Right atrium auricular region (tissue), 2 donors: ENCODE measurements at regions not wholly inside any gene's neighbourhood (a gene's known extent, or its start where the extent isn't known, plus 50 kb on each side); places are given as distances from the start of the nearest gene placed in this dataset.

Experiments used
- DNase-seq: peaks from one replicate; pipeline ENCODE4 v3.0.0-alpha.2; 2019; ENCODE audit warnings: low spot score
- H3K27ac ChIP-seq, 2 donors: fragments of 200-600 bp; sonication (generic); 1 replicate in 1 of 2; 2 replicates in 1 of 2; pipeline ENCODE4 v1.5.1; 2016 to 2019
- H3K27me3 ChIP-seq, 2 donors: fragments of 200-600 bp; sonication (generic); one replicate each; pipeline versions ENCODE4 v1.5.1 to v1.6.0; 2017 to 2019
- H3K36me3 ChIP-seq: fragments of 200-600 bp; sonication (generic); one replicate; pipeline ENCODE4 v1.5.1; 2016
- H3K4me1 ChIP-seq, 2 donors: fragments of 200-600 bp; sonication (generic); one replicate each; pipeline versions ENCODE4 v1.5.1 to v1.6.0; 2017 to 2019
- H3K4me3 ChIP-seq, 2 donors: fragments of 200-600 bp; sonication (generic); 1 replicate in 1 of 2; 2 replicates in 1 of 2; pipeline ENCODE4 v1.5.1; 2017 to 2019; ENCODE audit warnings: mild to moderate bottlenecking in 1 of 2, moderate library complexity in 1 of 2
- H3K9me3 ChIP-seq, 2 donors: fragments of 200-600 bp; sonication (generic); one replicate each; pipeline ENCODE4 v1.5.1; 2019
- CTCF ChIP-seq, 2 donors: fragments of 200-600 bp; sonication (generic); IDR thresholded peaks; one replicate each; pipeline ENCODE4 v1.5.1; 2019; ENCODE audit warnings: antibody characterized with exemption in 2 of 2

DNA sequence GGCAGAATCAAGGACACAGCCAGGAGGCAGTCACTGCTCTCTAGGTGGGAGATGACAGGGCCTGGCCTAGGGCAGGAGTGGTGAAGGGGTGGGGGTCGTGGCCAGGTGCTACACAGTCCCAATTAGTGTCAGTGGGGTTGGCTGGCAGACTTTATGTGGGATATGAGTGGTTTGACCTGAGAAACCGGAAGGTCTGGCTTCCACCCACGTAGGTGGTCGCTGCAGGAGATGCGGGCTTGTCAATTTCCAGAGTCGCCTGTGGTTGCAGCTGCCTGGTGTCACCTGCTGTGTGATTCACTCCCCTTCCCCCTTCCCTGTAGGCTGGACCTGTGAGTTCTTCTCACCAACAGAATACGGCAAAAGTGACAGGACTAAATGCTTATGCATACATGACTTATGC, 124.3 kb downstream of the KLF6 start:
- Histone ChIP-seq H3K9me3 (no peaks in the 10 kb centered on the region), H3K27me3 (no peaks in the 10 kb centered on the region), H3K27ac (no peak overlapping the region), H3K4me3 (no peak overlapping the region), H3K36me3 (no peaks in the 10 kb centered on the region), H3K4me1 (no peaks in the 10 kb centered on the region)
- DNase-seq: no peak
- no peak for TF ChIP-seq CTCF (IDR thresholded peaks at IDR 0.05)

- Histone ChIP-seq H3K36me3 (no peaks in the 10 kb centered on the region), H3K4me3 (no peak overlapping the region), H3K9me3 (no peaks in the 10 kb centered on the region), H3K4me1 (no peaks in the 10 kb centered on the region), H3K27ac (no peak overlapping the region), H3K27me3 (no peaks in the 10 kb centered on the region)
- no peak for DNase-seq
- no peak for TF ChIP-seq CTCF (IDR thresholded peaks at IDR 0.05)
Observed at GRCh38 chr10:3659203-3659917, 125.6 kb downstream of the KLF6 start.

- no peaks in the 10 kb centered on the region for H3K4me1 ChIP-seq
- H3K9me3 ChIP-seq: no peaks in the 10 kb centered on the region
- H3K36me3 ChIP-seq: no peaks in the 10 kb centered on the region
- no peak overlapping the region for H3K27ac ChIP-seq
- DNase-seq: no peak
- no peaks in the 10 kb centered on the region for H3K27me3 ChIP-seq
- no peak for TF ChIP-seq CTCF (IDR thresholded peaks at IDR 0.05)
- no peak overlapping the region for H3K4me3 ChIP-seq
Observed at GRCh38 chr10:3658766-3659165, 126.2 kb downstream of the KLF6 start.

DNA sequence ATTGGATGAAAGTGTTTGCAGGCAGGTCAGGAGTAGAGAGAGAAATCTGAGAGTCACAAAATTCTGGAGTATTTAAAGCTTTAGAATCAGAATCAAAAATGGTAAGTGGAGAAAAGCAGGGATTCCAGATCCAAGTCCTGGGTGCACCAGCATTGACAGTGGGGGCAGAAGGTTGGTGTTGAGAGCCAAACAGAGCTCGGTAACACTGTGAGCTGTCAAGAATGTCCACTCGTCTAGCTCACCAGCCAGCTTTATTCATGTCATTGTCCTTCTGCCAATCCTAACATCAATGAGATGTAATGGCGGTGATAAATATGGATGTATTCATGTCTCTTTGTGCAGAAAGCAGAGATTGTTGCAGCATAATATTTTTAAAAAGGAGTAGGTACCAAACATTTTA, 128.8 kb downstream of the KLF6 start:
- Histone ChIP-seq H3K27me3 (no peaks in the 10 kb centered on the region), H3K4me1 (no peaks in the 10 kb centered on the region), H3K9me3 (no peaks in the 10 kb centered on the region), H3K27ac (no peak overlapping the region), H3K36me3 (no peaks in the 10 kb centered on the region), H3K4me3 (no peak overlapping the region)
- DNase-seq: no peak
- TF ChIP-seq CTCF (IDR thresholded peaks at IDR 0.05): no peak

- H3K27ac ChIP-seq: no peak overlapping the region
- no peaks in the 10 kb centered on the region for H3K4me1 ChIP-seq
- H3K4me3 ChIP-seq: no peak overlapping the region
- DNase-seq: no peak
- TF ChIP-seq CTCF (IDR thresholded peaks at IDR 0.05): no peak
- no peaks in the 10 kb centered on the region for H3K27me3 ChIP-seq
- H3K9me3 ChIP-seq: no peaks in the 10 kb centered on the region
- H3K36me3 ChIP-seq: no peaks in the 10 kb centered on the region
Observed at GRCh38 chr10:3655528-3655927, 129.5 kb downstream of the KLF6 start.

DNA sequence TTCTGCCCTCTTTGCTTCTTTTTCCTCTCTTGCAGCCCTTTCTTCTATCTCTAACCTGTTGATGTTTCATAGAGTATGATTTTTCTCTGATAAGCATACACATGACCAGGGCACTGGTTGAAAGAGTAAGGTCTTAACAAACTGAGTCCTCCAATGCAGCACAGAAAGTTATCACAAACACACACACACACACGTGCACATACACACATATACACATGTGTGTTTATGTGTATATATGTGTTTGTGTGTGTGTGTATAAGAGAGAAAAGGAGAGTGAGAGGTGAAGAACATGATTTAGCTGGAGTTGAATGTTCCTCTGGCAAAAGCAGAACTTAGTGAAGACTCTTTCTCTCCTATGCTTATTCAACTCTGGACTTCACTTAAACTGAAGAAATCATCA, 130.0 kb downstream of the KLF6 start:
- Histone ChIP-seq H3K27me3 (no peaks in the 10 kb centered on the region), H3K9me3 (no peaks in the 10 kb centered on the region), H3K36me3 (no peaks in the 10 kb centered on the region), H3K4me3 (no peak overlapping the region), H3K4me1 (no peaks in the 10 kb centered on the region), H3K27ac (no peak overlapping the region)
- no peak for DNase-seq
- TF ChIP-seq CTCF (IDR thresholded peaks at IDR 0.05): no peak
